ENCODE measurements at regions not wholly inside any gene's neighbourhood (a gene's known extent, or its start where the extent isn't known, plus 50 kb on each side); places are given as distances from the start of the nearest gene placed in this dataset.

GRCh38 chr5:39547553-39548154 is 122.9 kb upstream of the DAB2 start:
- Histone ChIP-seq H3K9me3 (ENCODE audit: control insufficient read depth in 2 of 3, insufficient read depth in 1 of 3, low read length in 3 of 3) (no peaks in the 10 kb centered on the region), H3K27ac (ENCODE audit: low read depth in 2 of 2, low read length in 2 of 2) (peak overlapping the region; percentile 10 to 59), H3K4me3 (ENCODE audit: low read length in 3 of 3) (peak overlapping the region in 2 of 3 donors; percentile 1 to 40), H3K36me3 (ENCODE audit: control insufficient read depth in 2 of 3, insufficient read depth in 3 of 3, low read length in 3 of 3) (no peaks in the 10 kb centered on the region), H3K4me1 (ENCODE audit: control insufficient read depth in 2 of 3, insufficient read depth in 2 of 3, low read depth in 1 of 3, low read length in 3 of 3) (peaks cover 4 to 15% (median 14%) of the 10 kb centered on the region in 3 donors), H3K27me3 (ENCODE audit: control insufficient read depth, insufficient read depth, low read length) (no peaks in the 10 kb centered on the region), H3K9ac (ENCODE audit: low read length in 3 of 3) (peak overlapping the region in 1 of 3 donors; percentile 34)
- intact Hi-C loops (cut with DNase I): no loop called here
- DNase-seq (peak in 3 of 5 donors; percentile 39 to 94 (median 90)), FAIRE-seq (peak; percentile 96)
- TF ChIP-seq CTCF (IDR thresholded peaks at IDR 0.05; ENCODE audit: borderline replicate concordance, extremely low read depth, insufficient read depth): peak; percentile 72

- H3K9ac ChIP-seq (ENCODE audit: low read length in 3 of 3): no peak overlapping the region
- TF ChIP-seq CTCF (IDR thresholded peaks at IDR 0.05; ENCODE audit: borderline replicate concordance, extremely low read depth, insufficient read depth): no peak
- no peak overlapping the region for H3K4me3 ChIP-seq (ENCODE audit: low read length in 3 of 3)
- no peaks in the 10 kb centered on the region for H3K36me3 ChIP-seq (ENCODE audit: control insufficient read depth in 2 of 3, insufficient read depth in 3 of 3, low read length in 3 of 3)
- no peaks in the 10 kb centered on the region for H3K27me3 ChIP-seq (ENCODE audit: control insufficient read depth, insufficient read depth, low read length)
- no peak overlapping the region for H3K27ac ChIP-seq (ENCODE audit: low read depth in 2 of 2, low read length in 2 of 2)
- H3K4me1 ChIP-seq (ENCODE audit: control insufficient read depth in 2 of 3, insufficient read depth in 2 of 3, low read depth in 1 of 3, low read length in 3 of 3): peaks cover 4 to 15% (median 14%) of the 10 kb centered on the region in 3 donors
- no peaks in the 10 kb centered on the region for H3K9me3 ChIP-seq (ENCODE audit: control insufficient read depth in 2 of 3, insufficient read depth in 1 of 3, low read length in 3 of 3)
- no peak for FAIRE-seq
- intact Hi-C loops (cut with DNase I): no loop called here
- no peak for DNase-seq
Observed at GRCh38 chr5:39544941-39545340, 120.2 kb upstream of the DAB2 start.

- no peaks in the 10 kb centered on the region for H3K36me3 ChIP-seq (ENCODE audit: control insufficient read depth in 2 of 3, insufficient read depth in 3 of 3, low read length in 3 of 3)
- FAIRE-seq: no peak
- no peak for TF ChIP-seq CTCF (IDR thresholded peaks at IDR 0.05; ENCODE audit: borderline replicate concordance, extremely low read depth, insufficient read depth)
- no peaks in the 10 kb centered on the region for H3K27me3 ChIP-seq (ENCODE audit: control insufficient read depth, insufficient read depth, low read length)
- H3K4me1 ChIP-seq (ENCODE audit: control insufficient read depth in 2 of 3, insufficient read depth in 2 of 3, low read depth in 1 of 3, low read length in 3 of 3): peaks cover 4 to 11% (median 9%) of the 10 kb centered on the region in 3 donors
- no peak overlapping the region for H3K9ac ChIP-seq (ENCODE audit: low read length in 3 of 3)
- no peaks in the 10 kb centered on the region for H3K9me3 ChIP-seq (ENCODE audit: control insufficient read depth in 2 of 3, insufficient read depth in 1 of 3, low read length in 3 of 3)
- intact Hi-C loops (cut with DNase I): no loop called here
- H3K27ac ChIP-seq (ENCODE audit: low read depth in 2 of 2, low read length in 2 of 2): no peak overlapping the region
- DNase-seq: no peak
- H3K4me3 ChIP-seq (ENCODE audit: low read length in 3 of 3): no peak overlapping the region
Observed at GRCh38 chr5:39543335-39543734, 118.6 kb upstream of the DAB2 start.
